C4-2B (cell line): ENCODE measurements at regions not wholly inside any gene's neighbourhood (a gene's known extent, or its start where the extent isn't known, plus 50 kb on each side); places are given as distances from the start of the nearest gene placed in this dataset.

ENCODE experiments used
- ZFX ChIP-seq: fragments of 450-650 bp; IDR thresholded peaks from 2 replicates; pipeline ENCODE4 v1.6.1; 2017
- TF ChIP-seq, protein P1 (sequence below): fragments of 450-650 bp; conservative IDR thresholded peaks from 2 replicates; pipeline ENCODE4 v1.5.1; 2017; ENCODE audit warnings: mild to moderate bottlenecking

DNA sequence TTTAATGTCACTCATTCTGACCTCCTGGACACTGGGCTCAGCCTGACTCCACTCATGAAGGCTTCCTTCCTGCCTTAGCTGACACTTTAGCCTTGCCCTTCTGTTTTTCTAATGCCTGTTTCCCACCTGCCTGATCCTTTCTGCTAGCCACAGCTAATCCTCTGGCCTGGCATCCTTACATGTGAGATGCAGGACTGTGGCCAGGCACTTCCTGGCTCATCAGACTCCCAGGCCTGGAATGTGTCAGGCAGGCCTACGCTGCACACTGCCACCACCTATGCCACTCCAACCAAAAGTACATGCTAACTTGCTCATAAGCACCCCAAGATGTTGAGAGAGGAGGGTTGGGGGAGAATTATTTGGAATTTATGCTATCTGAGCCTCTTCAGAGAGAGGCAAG lies 138.8 kb upstream of the NALF2 start:
- TF ChIP-seq, protein P1, sequence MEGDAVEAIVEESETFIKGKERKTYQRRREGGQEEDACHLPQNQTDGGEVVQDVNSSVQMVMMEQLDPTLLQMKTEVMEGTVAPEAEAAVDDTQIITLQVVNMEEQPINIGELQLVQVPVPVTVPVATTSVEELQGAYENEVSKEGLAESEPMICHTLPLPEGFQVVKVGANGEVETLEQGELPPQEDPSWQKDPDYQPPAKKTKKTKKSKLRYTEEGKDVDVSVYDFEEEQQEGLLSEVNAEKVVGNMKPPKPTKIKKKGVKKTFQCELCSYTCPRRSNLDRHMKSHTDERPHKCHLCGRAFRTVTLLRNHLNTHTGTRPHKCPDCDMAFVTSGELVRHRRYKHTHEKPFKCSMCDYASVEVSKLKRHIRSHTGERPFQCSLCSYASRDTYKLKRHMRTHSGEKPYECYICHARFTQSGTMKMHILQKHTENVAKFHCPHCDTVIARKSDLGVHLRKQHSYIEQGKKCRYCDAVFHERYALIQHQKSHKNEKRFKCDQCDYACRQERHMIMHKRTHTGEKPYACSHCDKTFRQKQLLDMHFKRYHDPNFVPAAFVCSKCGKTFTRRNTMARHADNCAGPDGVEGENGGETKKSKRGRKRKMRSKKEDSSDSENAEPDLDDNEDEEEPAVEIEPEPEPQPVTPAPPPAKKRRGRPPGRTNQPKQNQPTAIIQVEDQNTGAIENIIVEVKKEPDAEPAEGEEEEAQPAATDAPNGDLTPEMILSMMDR, result no peak
- no peak for TF ChIP-seq ZFX
